ENCODE measurements at regions not wholly inside any gene's neighbourhood (a gene's known extent, or its start where the extent isn't known, plus 50 kb on each side); places are given as distances from the start of the nearest gene placed in this dataset.
"Not testable (repeated sequence)": the region's sequence is repeated elsewhere in the genome, so short reads cannot be mapped to it uniquely, and the experiment has no call there.

- H3K9me3 ChIP-seq (ENCODE audit: insufficient read depth, low read depth, low read length); H2BK5ac ChIP-seq (ENCODE audit: low read depth, low read length, poor library complexity); H2AFZ ChIP-seq (ENCODE audit: insufficient read depth, low read length, poor library complexity); H4K91ac ChIP-seq (ENCODE audit: low read depth, low read length); H3K27ac ChIP-seq (ENCODE audit: low read depth, low read length); H3K4me3 ChIP-seq (ENCODE audit: low read depth, low read length); H2AK5ac ChIP-seq (ENCODE audit: low read length); H3K27me3 ChIP-seq (ENCODE audit: insufficient read depth, low read length); H3K4ac ChIP-seq (ENCODE audit: low read depth, low read length); H2BK12ac ChIP-seq (ENCODE audit: low read length); DNase-seq; H2BK120ac ChIP-seq (ENCODE audit: insufficient read depth, low read length, poor library complexity); H4K12ac ChIP-seq (ENCODE audit: low read depth, low read length); H3K36me3 ChIP-seq (ENCODE audit: control insufficient read depth in 1 of 2, insufficient read depth in 2 of 2, low read length in 2 of 2); H3K18ac ChIP-seq (ENCODE audit: low read length); H3K23ac ChIP-seq (ENCODE audit: low read length); H3K4me1 ChIP-seq (ENCODE audit: control insufficient read depth in 1 of 2, insufficient read depth in 2 of 2, low read length in 2 of 2); H3K9ac ChIP-seq (ENCODE audit: low read length); H3K4me2 ChIP-seq (ENCODE audit: low read length); H3K14ac ChIP-seq (ENCODE audit: low read length); H4K8ac ChIP-seq (ENCODE audit: low read depth, low read length); H3K79me1 ChIP-seq (ENCODE audit: low read length); H3K79me2 ChIP-seq (ENCODE audit: control insufficient read depth, insufficient read depth, low read length, poor library complexity): not testable (repeated sequence)
- WGBS (ENCODE audit: extremely low coverage, insufficient coverage, insufficient read length) = no CpG with 5 or more reads among the region's 2 CpGs
These were observed 264.6 kb upstream of the ETAA1 start for GRCh38 chr2:67132441-67132940.

- WGBS (ENCODE audit: extremely low coverage, insufficient coverage, insufficient read length) = no CpG with 5 or more reads among the region's 3 CpGs
- Histone ChIP-seq H3K9me3 (ENCODE audit: insufficient read depth, low read depth, low read length) (no peaks in the 10 kb centered on the region), H3K4ac (ENCODE audit: low read depth, low read length) (no peak overlapping the region), H2BK12ac (ENCODE audit: low read length) (no peak overlapping the region), H3K23ac (ENCODE audit: low read length) (no peak overlapping the region), H3K4me2 (ENCODE audit: low read length) (no peak overlapping the region), H3K4me3 (ENCODE audit: low read depth, low read length) (no peak overlapping the region), H4K12ac (ENCODE audit: low read depth, low read length) (no peak overlapping the region), H3K36me3 (ENCODE audit: control insufficient read depth in 1 of 2, insufficient read depth in 2 of 2, low read length in 2 of 2) (no peaks in the 10 kb centered on the region), H3K27ac (ENCODE audit: low read depth, low read length) (no peak overlapping the region), H3K9ac (ENCODE audit: low read length) (no peak overlapping the region), H3K14ac (ENCODE audit: low read length) (no peak overlapping the region), H2BK120ac (ENCODE audit: insufficient read depth, low read length, poor library complexity) (no peak overlapping the region), H3K4me1 (ENCODE audit: control insufficient read depth in 1 of 2, insufficient read depth in 2 of 2, low read length in 2 of 2) (no peaks in the 10 kb centered on the region), H3K79me1 (ENCODE audit: low read length) (no peaks in the 10 kb centered on the region), H3K18ac (ENCODE audit: low read length) (no peak overlapping the region), H2AFZ (ENCODE audit: insufficient read depth, low read length, poor library complexity) (no peak overlapping the region), H4K91ac (ENCODE audit: low read depth, low read length) (no peak overlapping the region), H3K27me3 (ENCODE audit: insufficient read depth, low read length) (no peaks in the 10 kb centered on the region), H2AK5ac (ENCODE audit: low read length) (no peak overlapping the region), H2BK5ac (ENCODE audit: low read depth, low read length, poor library complexity) (no peak overlapping the region), H4K8ac (ENCODE audit: low read depth, low read length) (no peak overlapping the region), H3K79me2 (ENCODE audit: control insufficient read depth, insufficient read depth, low read length, poor library complexity) (no peaks in the 10 kb centered on the region)
- no peak for DNase-seq
These were observed 261.9 kb upstream of the ETAA1 start for GRCh38 chr2:67135208-67135607.

GRCh38 chr2:67137699-67138098 lies 259.4 kb upstream of the ETAA1 start:
- Histone ChIP-seq H3K4me3 (ENCODE audit: low read depth, low read length) (no peak overlapping the region), H3K4ac (ENCODE audit: low read depth, low read length) (no peak overlapping the region), H2AFZ (ENCODE audit: insufficient read depth, low read length, poor library complexity) (no peak overlapping the region), H3K14ac (ENCODE audit: low read length) (no peak overlapping the region), H3K27me3 (ENCODE audit: insufficient read depth, low read length) (no peaks in the 10 kb centered on the region), H3K4me1 (ENCODE audit: control insufficient read depth in 1 of 2, insufficient read depth in 2 of 2, low read length in 2 of 2) (no peaks in the 10 kb centered on the region), H2AK5ac (ENCODE audit: low read length) (no peak overlapping the region), H2BK120ac (ENCODE audit: insufficient read depth, low read length, poor library complexity) (no peak overlapping the region), H2BK12ac (ENCODE audit: low read length) (no peak overlapping the region), H4K12ac (ENCODE audit: low read depth, low read length) (no peak overlapping the region), H3K4me2 (ENCODE audit: low read length) (no peak overlapping the region), H3K9me3 (ENCODE audit: insufficient read depth, low read depth, low read length) (no peaks in the 10 kb centered on the region), H4K8ac (ENCODE audit: low read depth, low read length) (no peak overlapping the region), H3K36me3 (ENCODE audit: control insufficient read depth in 1 of 2, insufficient read depth in 2 of 2, low read length in 2 of 2) (no peaks in the 10 kb centered on the region), H3K79me2 (ENCODE audit: control insufficient read depth, insufficient read depth, low read length, poor library complexity) (no peaks in the 10 kb centered on the region), H3K79me1 (ENCODE audit: low read length) (no peaks in the 10 kb centered on the region), H3K27ac (ENCODE audit: low read depth, low read length) (no peak overlapping the region), H3K18ac (ENCODE audit: low read length) (no peak overlapping the region), H3K9ac (ENCODE audit: low read length) (no peak overlapping the region), H3K23ac (ENCODE audit: low read length) (no peak overlapping the region), H4K91ac (ENCODE audit: low read depth, low read length) (no peak overlapping the region), H2BK5ac (ENCODE audit: low read depth, low read length, poor library complexity) (no peak overlapping the region)
- DNase-seq = no peak

- no peaks in the 10 kb centered on the region for H3K79me2 ChIP-seq (ENCODE audit: control insufficient read depth, insufficient read depth, low read length, poor library complexity)
- no peak overlapping the region for H3K4me3 ChIP-seq (ENCODE audit: low read depth, low read length)
- H3K18ac ChIP-seq (ENCODE audit: low read length) = no peak overlapping the region
- no CpG with 5 or more reads among the region's 1 CpG for WGBS (ENCODE audit: extremely low coverage, insufficient coverage, insufficient read length)
- no peak overlapping the region for H4K91ac ChIP-seq (ENCODE audit: low read depth, low read length)
- H2AK5ac ChIP-seq (ENCODE audit: low read length) = no peak overlapping the region
- no peak overlapping the region for H3K4me2 ChIP-seq (ENCODE audit: low read length)
- H2BK120ac ChIP-seq (ENCODE audit: insufficient read depth, low read length, poor library complexity) = no peak overlapping the region
- no peak overlapping the region for H3K4ac ChIP-seq (ENCODE audit: low read depth, low read length)
- H3K9ac ChIP-seq (ENCODE audit: low read length) = no peak overlapping the region
- H2BK5ac ChIP-seq (ENCODE audit: low read depth, low read length, poor library complexity) = no peak overlapping the region
- H2AFZ ChIP-seq (ENCODE audit: insufficient read depth, low read length, poor library complexity) = no peak overlapping the region
- H3K14ac ChIP-seq (ENCODE audit: low read length) = no peak overlapping the region
- no peaks in the 10 kb centered on the region for H3K79me1 ChIP-seq (ENCODE audit: low read length)
- no peaks in the 10 kb centered on the region for H3K4me1 ChIP-seq (ENCODE audit: control insufficient read depth in 1 of 2, insufficient read depth in 2 of 2, low read length in 2 of 2)
- H3K23ac ChIP-seq (ENCODE audit: low read length) = no peak overlapping the region
- H4K12ac ChIP-seq (ENCODE audit: low read depth, low read length) = no peak overlapping the region
- no peaks in the 10 kb centered on the region for H3K9me3 ChIP-seq (ENCODE audit: insufficient read depth, low read depth, low read length)
- H3K36me3 ChIP-seq (ENCODE audit: control insufficient read depth in 1 of 2, insufficient read depth in 2 of 2, low read length in 2 of 2) = no peaks in the 10 kb centered on the region
- H4K8ac ChIP-seq (ENCODE audit: low read depth, low read length) = no peak overlapping the region
- no peak overlapping the region for H3K27ac ChIP-seq (ENCODE audit: low read depth, low read length)
- DNase-seq = no peak
- H3K27me3 ChIP-seq (ENCODE audit: insufficient read depth, low read length) = no peaks in the 10 kb centered on the region
- no peak overlapping the region for H2BK12ac ChIP-seq (ENCODE audit: low read length)
These were observed 255.1 kb upstream of the ETAA1 start for GRCh38 chr2:67142071-67142470.
